ENCODE measurements at regions not wholly inside any gene's neighbourhood (a gene's known extent, or its start where the extent isn't known, plus 50 kb on each side); places are given as distances from the start of the nearest gene placed in this dataset.
"Not testable (repeated sequence)": the region's sequence is repeated elsewhere in the genome, so short reads cannot be mapped to it uniquely, and the experiment has no call there.

GRCh38 chr9:22838266-22838665 lies 391.6 kb downstream of the DMRTA1 start:
- Histone ChIP-seq H3K4me3 (ENCODE audit: insufficient read depth, low read length, poor library complexity, severe bottlenecking) (no peak overlapping the region), H3K27me3 (ENCODE audit: low read length) (no peaks in the 10 kb centered on the region), H3F3A (ENCODE audit: insufficient read depth) (no peaks in the 10 kb centered on the region), H3K9me3 (ENCODE audit: insufficient read depth, low read length) (no peaks in the 10 kb centered on the region), H3K9me2 (replicated peaks; ENCODE audit: insufficient read depth, low read length) (no peaks in the 10 kb centered on the region), H3K9ac (ENCODE audit: low read length) (no peak overlapping the region), H4K20me1 (ENCODE audit: low read depth, low read length) (no peaks in the 10 kb centered on the region; the same call in 1 of the 2 replicates), H3K79me2 (ENCODE audit: insufficient read depth, low read length) (no peaks in the 10 kb centered on the region), H2AFZ (ENCODE audit: low read depth, low read length, severe bottlenecking) (no peak overlapping the region), H3K4me2 (ENCODE audit: low read depth, low read length, poor library complexity, severe bottlenecking) (no peak overlapping the region), H3K27ac (ENCODE audit: low read depth, low read length) (no peak overlapping the region), H3K36me3 (ENCODE audit: low read length) (no peaks in the 10 kb centered on the region)
- TF ChIP-seq EZH2phosphoT487 (conservative IDR thresholded peaks at IDR 0.05; ENCODE audit: low read length) (no peak), CTCF (IDR thresholded peaks at IDR 0.05; ENCODE audit: insufficient read depth, low read length, poor library complexity, severe bottlenecking) (no peak)

GRCh38 chr9:22840641-22841040 lies 394.0 kb downstream of the DMRTA1 start:
- no peak overlapping the region for H3K4me2 ChIP-seq (ENCODE audit: low read depth, low read length, poor library complexity, severe bottlenecking)
- no peaks in the 10 kb centered on the region; the same call in 1 of the 2 replicates for H4K20me1 ChIP-seq (ENCODE audit: low read depth, low read length)
- H3K36me3 ChIP-seq (ENCODE audit: low read length): no peaks in the 10 kb centered on the region
- no peak overlapping the region for H3K4me3 ChIP-seq (ENCODE audit: insufficient read depth, low read length, poor library complexity, severe bottlenecking)
- peaks cover 5% of the 10 kb centered on the region; the same call in 1 of the 2 replicates for H3K9me3 ChIP-seq (ENCODE audit: insufficient read depth, low read length)
- H3K27me3 ChIP-seq (ENCODE audit: low read length): no peaks in the 10 kb centered on the region
- H2AFZ ChIP-seq (ENCODE audit: low read depth, low read length, severe bottlenecking): no peak overlapping the region
- no peak overlapping the region for H3K27ac ChIP-seq (ENCODE audit: low read depth, low read length)
- no peaks in the 10 kb centered on the region for H3K9me2 ChIP-seq (replicated peaks; ENCODE audit: insufficient read depth, low read length)
- TF ChIP-seq CTCF (IDR thresholded peaks at IDR 0.05; ENCODE audit: insufficient read depth, low read length, poor library complexity, severe bottlenecking) (no peak), EZH2phosphoT487 (conservative IDR thresholded peaks at IDR 0.05; ENCODE audit: low read length) (no peak)
- no peaks in the 10 kb centered on the region for H3F3A ChIP-seq (ENCODE audit: insufficient read depth)
- H3K9ac ChIP-seq (ENCODE audit: low read length): no peak overlapping the region
- H3K79me2 ChIP-seq (ENCODE audit: insufficient read depth, low read length): no peaks in the 10 kb centered on the region

- not testable (repeated sequence) for H3K27ac ChIP-seq (ENCODE audit: low read depth, low read length); H3K27me3 ChIP-seq (ENCODE audit: low read length); H3K79me2 ChIP-seq (ENCODE audit: insufficient read depth, low read length); H3K9me2 ChIP-seq (replicated peaks; ENCODE audit: insufficient read depth, low read length); H3K36me3 ChIP-seq (ENCODE audit: low read length); H3K4me3 ChIP-seq (ENCODE audit: insufficient read depth, low read length, poor library complexity, severe bottlenecking); H2AFZ ChIP-seq (ENCODE audit: low read depth, low read length, severe bottlenecking); H3K9ac ChIP-seq (ENCODE audit: low read length); H3K4me2 ChIP-seq (ENCODE audit: low read depth, low read length, poor library complexity, severe bottlenecking); H3F3A ChIP-seq (ENCODE audit: insufficient read depth); H4K20me1 ChIP-seq (ENCODE audit: low read depth, low read length)
- H3K9me3 ChIP-seq (ENCODE audit: insufficient read depth, low read length): peaks cover 10% of the 10 kb centered on the region; the same call in 1 of the 2 replicates
Measured at GRCh38 chr9:22845243-22845642, 398.6 kb downstream of the DMRTA1 start.

- Histone ChIP-seq H4K20me1 (ENCODE audit: low read depth, low read length) (no peaks in the 10 kb centered on the region), H3K4me3 (ENCODE audit: insufficient read depth, low read length, poor library complexity, severe bottlenecking) (no peak overlapping the region), H3K4me2 (ENCODE audit: low read depth, low read length, poor library complexity, severe bottlenecking) (no peak overlapping the region), H3K36me3 (ENCODE audit: low read length) (no peaks in the 10 kb centered on the region), H3F3A (ENCODE audit: insufficient read depth) (no peaks in the 10 kb centered on the region), H2AFZ (ENCODE audit: low read depth, low read length, severe bottlenecking) (no peak overlapping the region), H3K27me3 (ENCODE audit: low read length) (no peaks in the 10 kb centered on the region), H3K9ac (ENCODE audit: low read length) (no peak overlapping the region), H3K9me2 (replicated peaks; ENCODE audit: insufficient read depth, low read length) (no peaks in the 10 kb centered on the region), H3K9me3 (ENCODE audit: insufficient read depth, low read length) (no peaks in the 10 kb centered on the region), H3K79me2 (ENCODE audit: insufficient read depth, low read length) (no peaks in the 10 kb centered on the region), H3K27ac (ENCODE audit: low read depth, low read length) (no peak overlapping the region)
- TF ChIP-seq CTCF (IDR thresholded peaks at IDR 0.05; ENCODE audit: insufficient read depth, low read length, poor library complexity, severe bottlenecking) (no peak), EZH2phosphoT487 (conservative IDR thresholded peaks at IDR 0.05; ENCODE audit: low read length) (no peak)
Measured at GRCh38 chr9:22855980-22856379, 409.4 kb downstream of the DMRTA1 start.

Data from SU-DHL-6 (cell line).